GM23338 (cell line): ENCODE measurements at regions not wholly inside any gene's neighbourhood (a gene's known extent, or its start where the extent isn't known, plus 50 kb on each side); places are given as distances from the start of the nearest gene placed in this dataset.

Source experiments
- ATAC-seq: fragments of 200-7000 bp; cut with Tn5 transposase; 3 replicates; pipeline ENCODE4 v1.9.1; 2020
- DNase-seq: peaks from one replicate; pipeline ENCODE4 v3.0.0-alpha.2; 2015; ENCODE audit warnings: low spot score
- H2AFZ ChIP-seq: fragments of 200-600 bp; sonication (generic); 2 replicates; pipeline ENCODE4 v1.8.0; 2016; ENCODE audit warnings: antibody characterized with exemption, mild to moderate bottlenecking, moderate library complexity
- H3F3A ChIP-seq: fragments of 200-600 bp; sonication (generic); replicated peaks from 2 replicates; pipeline ENCODE4 v1.8.0; 2017; ENCODE audit warnings: antibody characterized with exemption, mixed run types, low read depth
- H3K27ac ChIP-seq: fragments of 200-600 bp; sonication (generic); 2 replicates; pipeline ENCODE4 v1.6.1; 2016; ENCODE audit warnings: low read depth
- H3K27me3 ChIP-seq: fragments of 200-600 bp; sonication (generic); 2 replicates; pipeline ENCODE4 v1.8.0; 2016; ENCODE audit warnings: mild to moderate bottlenecking, mixed run types, moderate library complexity; ENCODE audit not compliant: insufficient read depth
- H3K36me3 ChIP-seq: fragments of 200-600 bp; sonication (generic); 2 replicates; pipeline ENCODE4 v1.8.0; 2016; ENCODE audit warnings: mild to moderate bottlenecking; ENCODE audit not compliant: insufficient read depth
- H3K4me1 ChIP-seq: fragments of 200-600 bp; sonication (generic); 2 replicates; pipeline ENCODE4 v1.8.0; 2016; ENCODE audit warnings: mild to moderate bottlenecking, moderate library complexity; ENCODE audit not compliant: insufficient read depth
- H3K4me2 ChIP-seq: fragments of 200-600 bp; sonication (generic); 2 replicates; pipeline ENCODE4 v1.7.1; 2017; ENCODE audit warnings: mixed run types
- H3K4me3 ChIP-seq: fragments of 200-600 bp; sonication (generic); 2 replicates; pipeline ENCODE4 v1.6.1; 2016; ENCODE audit warnings: mixed run types
- H3K79me2 ChIP-seq: fragments of 200-600 bp; sonication (generic); replicated peaks from 2 replicates; pipeline ENCODE4 v1.8.0; 2017; ENCODE audit warnings: mild to moderate bottlenecking; ENCODE audit not compliant: insufficient read depth
- H3K9me2 ChIP-seq: fragments of 200-600 bp; sonication (generic); 2 replicates; pipeline ENCODE4 v1.8.0; 2017; ENCODE audit not compliant: insufficient read depth
- H4K20me1 ChIP-seq: fragments of 200-600 bp; sonication (generic); replicated peaks from 2 replicates; pipeline ENCODE4 v1.8.0; 2017; ENCODE audit warnings: mild to moderate bottlenecking; ENCODE audit not compliant: insufficient read depth
- H3K27ac Mint-ChIP-seq: 2 replicates; pipeline ENCODE4 v1.8.0; 2020; ENCODE audit warnings: inconsistent platforms, mild to moderate bottlenecking, moderate library complexity, mixed read lengths
- H3K27me3 Mint-ChIP-seq: 3 replicates; pipeline ENCODE4 v1.8.0; 2022; ENCODE audit warnings: low read depth, mild to moderate bottlenecking, moderate library complexity, mixed read lengths, inconsistent platforms; ENCODE audit not compliant: insufficient read depth, poor library complexity
- H3K36me3 Mint-ChIP-seq: 3 replicates; pipeline ENCODE4 v1.8.0; 2021; ENCODE audit warnings: low read depth, mild to moderate bottlenecking, inconsistent platforms, moderate library complexity, mixed read lengths
- H3K4me1 Mint-ChIP-seq: 3 replicates; pipeline ENCODE4 v1.8.0; 2020; ENCODE audit warnings: mild to moderate bottlenecking, inconsistent platforms, mixed read lengths
- H3K4me3 Mint-ChIP-seq: 3 replicates; pipeline ENCODE4 v1.8.0; 2021; ENCODE audit warnings: moderate library complexity, mild to moderate bottlenecking, inconsistent platforms, mixed read lengths
- H3K9me3 Mint-ChIP-seq: 3 replicates; pipeline ENCODE4 v1.8.0; 2020; ENCODE audit warnings: moderate library complexity, mild to moderate bottlenecking, inconsistent platforms, mixed read lengths
- CREB1 ChIP-seq: fragments of 250-450 bp; sonication (Bioruptor Pico); IDR thresholded peaks from 2 replicates; pipeline ENCODE4 v1.5.0; 2020; ENCODE audit warnings: low read depth, mild to moderate bottlenecking, moderate library complexity
- CTCF ChIP-seq, 2 experiments: fragments of 200-600 bp in 1 of 2; sonication (generic) in 1 of 2; conservative IDR thresholded peaks; 2 replicates each; pipeline versions ENCODE4 v1.5.1 to v1.6.1; 2016 to 2017; ENCODE audit warnings: antibody characterized with exemption in 2 of 2, low read depth in 2 of 2, mild to moderate bottlenecking in 2 of 2, moderate library complexity in 1 of 2
- ETS1 ChIP-seq: IDR thresholded peaks from 2 replicates; pipeline ENCODE4 v1.6.1; 2016; ENCODE audit warnings: antibody characterized with exemption
- EZH2 ChIP-seq: fragments of 200-600 bp; sonication (generic); IDR thresholded peaks from one replicate; pipeline ENCODE4 v1.8.0; 2017; ENCODE audit warnings: antibody characterized with exemption, mild to moderate bottlenecking, low read depth; ENCODE audit not compliant: unreplicated experiment
- EZH2phosphoT487 ChIP-seq: fragments of 200-600 bp; sonication (generic); IDR thresholded peaks from one replicate; pipeline ENCODE4 v1.8.1; 2018; ENCODE audit warnings: antibody characterized with exemption; ENCODE audit not compliant: unreplicated experiment
- JUNB ChIP-seq: IDR thresholded peaks from one replicate; pipeline ENCODE4 v1.6.1; 2016; ENCODE audit warnings: antibody characterized with exemption; ENCODE audit not compliant: unreplicated experiment
- NANOG ChIP-seq: IDR thresholded peaks from 2 replicates; pipeline ENCODE4 v1.6.1; 2016; ENCODE audit warnings: antibody characterized with exemption, borderline replicate concordance
- POLR2AphosphoS5 ChIP-seq: IDR thresholded peaks from 2 replicates; pipeline ENCODE4 v1.6.1; 2016; ENCODE audit warnings: antibody characterized with exemption, low read depth
- REST ChIP-seq: IDR thresholded peaks from one replicate; pipeline ENCODE4 v1.6.1; 2018; ENCODE audit warnings: antibody characterized with exemption; ENCODE audit not compliant: unreplicated experiment
- STAT1 ChIP-seq: IDR thresholded peaks from one replicate; pipeline ENCODE4 v1.6.1; 2016; ENCODE audit warnings: antibody characterized with exemption; ENCODE audit not compliant: unreplicated experiment
- ZNF114 ChIP-seq: fragments of 250-450 bp; sonication (Bioruptor Pico); IDR thresholded peaks from 2 replicates; pipeline ENCODE4 v1.5.0; 2020; ENCODE audit warnings: mild to moderate bottlenecking, moderate library complexity
- ZNF331 ChIP-seq: fragments of 250-450 bp; sonication (Bioruptor Pico); IDR thresholded peaks from 2 replicates; pipeline ENCODE4 v1.5.0; 2020; ENCODE audit warnings: low read depth, mild to moderate bottlenecking, moderate library complexity
- TF ChIP-seq, protein P1 (sequence below): fragments of 250-450 bp; sonication (Bioruptor Pico); IDR thresholded peaks from 2 replicates; pipeline ENCODE4 v1.5.0; 2020; ENCODE audit warnings: mild to moderate bottlenecking, moderate library complexity

- Histone ChIP-seq H4K20me1 (no peaks in the 10 kb centered on the region), H3K27me3 (no peaks in the 10 kb centered on the region), H3K27ac (no peak overlapping the region), H3K4me3 (no peak overlapping the region), H3F3A (no peaks in the 10 kb centered on the region), H3K4me1 (no peaks in the 10 kb centered on the region), H2AFZ (no peak overlapping the region), H3K4me2 (no peak overlapping the region), H3K9me2 (0 out of 2 replicates have a peak, but pooled peaks cover 2% of the 10 kb centered on the region), H3K79me2 (no peaks in the 10 kb centered on the region), H3K36me3 (no peaks in the 10 kb centered on the region)
- ATAC-seq (no peak), DNase-seq (no peak)
- Mint-ChIP-seq H3K9me3 (peaks cover under 1% of the 10 kb centered on the region; the same call in 1 of the 3 replicates), H3K4me1 (no peaks in the 10 kb centered on the region), H3K4me3 (no peak overlapping the region), H3K27me3 (peaks cover 1% of the 10 kb centered on the region), H3K36me3 (no peaks in the 10 kb centered on the region), H3K27ac (no peak overlapping the region)
- TF ChIP-seq CREB1 (CRISPR knock-in tag): no peak
- TF ChIP-seq EZH2: no peak
- no peak for TF ChIP-seq REST
- no peak for TF ChIP-seq ZNF331 (CRISPR knock-in tag)
- TF ChIP-seq ETS1: no peak
- no peak for TF ChIP-seq POLR2AphosphoS5
- no peak for TF ChIP-seq CTCF (conservative IDR thresholded peaks at IDR 0.05; ENCODE audit: low read depth in 2 of 2)
- no peak for TF ChIP-seq JUNB
- TF ChIP-seq NANOG: no peak
- no peak for TF ChIP-seq STAT1
- no peak for TF ChIP-seq EZH2phosphoT487
- no peak for TF ChIP-seq ZNF114 (CRISPR knock-in tag)
- TF ChIP-seq, protein P1, sequence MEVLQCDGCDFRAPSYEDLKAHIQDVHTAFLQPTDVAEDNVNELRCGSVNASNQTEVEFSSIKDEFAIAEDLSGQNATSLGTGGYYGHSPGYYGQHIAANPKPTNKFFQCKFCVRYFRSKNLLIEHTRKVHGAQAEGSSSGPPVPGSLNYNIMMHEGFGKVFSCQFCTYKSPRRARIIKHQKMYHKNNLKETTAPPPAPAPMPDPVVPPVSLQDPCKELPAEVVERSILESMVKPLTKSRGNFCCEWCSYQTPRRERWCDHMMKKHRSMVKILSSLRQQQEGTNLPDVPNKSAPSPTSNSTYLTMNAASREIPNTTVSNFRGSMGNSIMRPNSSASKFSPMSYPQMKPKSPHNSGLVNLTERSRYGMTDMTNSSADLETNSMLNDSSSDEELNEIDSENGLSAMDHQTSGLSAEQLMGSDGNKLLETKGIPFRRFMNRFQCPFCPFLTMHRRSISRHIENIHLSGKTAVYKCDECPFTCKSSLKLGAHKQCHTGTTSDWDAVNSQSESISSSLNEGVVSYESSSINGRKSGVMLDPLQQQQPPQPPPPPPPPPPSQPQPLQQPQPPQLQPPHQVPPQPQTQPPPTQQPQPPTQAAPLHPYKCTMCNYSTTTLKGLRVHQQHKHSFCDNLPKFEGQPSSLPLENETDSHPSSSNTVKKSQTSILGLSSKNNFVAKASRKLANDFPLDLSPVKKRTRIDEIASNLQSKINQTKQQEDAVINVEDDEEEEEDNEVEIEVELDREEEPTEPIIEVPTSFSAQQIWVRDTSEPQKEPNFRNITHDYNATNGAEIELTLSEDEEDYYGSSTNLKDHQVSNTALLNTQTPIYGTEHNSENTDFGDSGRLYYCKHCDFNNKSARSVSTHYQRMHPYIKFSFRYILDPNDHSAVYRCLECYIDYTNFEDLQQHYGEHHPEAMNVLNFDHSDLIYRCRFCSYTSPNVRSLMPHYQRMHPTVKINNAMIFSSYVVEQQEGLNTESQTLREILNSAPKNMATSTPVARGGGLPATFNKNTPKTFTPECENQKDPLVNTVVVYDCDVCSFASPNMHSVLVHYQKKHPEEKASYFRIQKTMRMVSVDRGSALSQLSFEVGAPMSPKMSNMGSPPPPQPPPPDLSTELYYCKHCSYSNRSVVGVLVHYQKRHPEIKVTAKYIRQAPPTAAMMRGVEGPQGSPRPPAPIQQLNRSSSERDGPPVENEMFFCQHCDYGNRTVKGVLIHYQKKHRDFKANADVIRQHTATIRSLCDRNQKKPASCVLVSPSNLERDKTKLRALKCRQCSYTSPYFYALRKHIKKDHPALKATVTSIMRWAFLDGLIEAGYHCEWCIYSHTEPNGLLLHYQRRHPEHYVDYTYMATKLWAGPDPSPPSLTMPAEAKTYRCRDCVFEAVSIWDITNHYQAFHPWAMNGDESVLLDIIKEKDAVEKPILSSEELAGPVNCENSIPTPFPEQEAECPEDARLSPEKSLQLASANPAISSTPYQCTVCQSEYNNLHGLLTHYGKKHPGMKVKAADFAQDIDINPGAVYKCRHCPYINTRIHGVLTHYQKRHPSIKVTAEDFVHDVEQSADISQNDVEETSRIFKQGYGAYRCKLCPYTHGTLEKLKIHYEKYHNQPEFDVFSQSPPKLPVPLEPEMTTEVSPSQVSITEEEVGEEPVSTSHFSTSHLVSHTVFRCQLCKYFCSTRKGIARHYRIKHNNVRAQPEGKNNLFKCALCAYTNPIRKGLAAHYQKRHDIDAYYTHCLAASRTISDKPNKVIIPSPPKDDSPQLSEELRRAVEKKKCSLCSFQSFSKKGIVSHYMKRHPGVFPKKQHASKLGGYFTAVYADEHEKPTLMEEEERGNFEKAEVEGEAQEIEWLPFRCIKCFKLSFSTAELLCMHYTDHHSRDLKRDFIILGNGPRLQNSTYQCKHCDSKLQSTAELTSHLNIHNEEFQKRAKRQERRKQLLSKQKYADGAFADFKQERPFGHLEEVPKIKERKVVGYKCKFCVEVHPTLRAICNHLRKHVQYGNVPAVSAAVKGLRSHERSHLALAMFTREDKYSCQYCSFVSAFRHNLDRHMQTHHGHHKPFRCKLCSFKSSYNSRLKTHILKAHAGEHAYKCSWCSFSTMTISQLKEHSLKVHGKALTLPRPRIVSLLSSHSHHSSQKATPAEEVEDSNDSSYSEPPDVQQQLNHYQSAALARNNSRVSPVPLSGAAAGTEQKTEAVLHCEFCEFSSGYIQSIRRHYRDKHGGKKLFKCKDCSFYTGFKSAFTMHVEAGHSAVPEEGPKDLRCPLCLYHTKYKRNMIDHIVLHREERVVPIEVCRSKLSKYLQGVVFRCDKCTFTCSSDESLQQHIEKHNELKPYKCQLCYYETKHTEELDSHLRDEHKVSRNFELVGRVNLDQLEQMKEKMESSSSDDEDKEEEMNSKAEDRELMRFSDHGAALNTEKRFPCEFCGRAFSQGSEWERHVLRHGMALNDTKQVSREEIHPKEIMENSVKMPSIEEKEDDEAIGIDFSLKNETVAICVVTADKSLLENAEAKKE: no peak
Observed at GRCh38 chr1:213737398-213738035, 250.3 kb upstream of the PROX1 start.
